HG03342 (cell line): ENCODE measurements at regions not wholly inside any gene's neighbourhood (a gene's known extent, or its start where the extent isn't known, plus 50 kb on each side); places are given as distances from the start of the nearest gene placed in this dataset.
"Not testable (repeated sequence)": the region's sequence is repeated elsewhere in the genome, so short reads cannot be mapped to it uniquely, and the experiment has no call there.

ENCODE experiments used
- ATAC-seq: cut with Tn5 transposase; IDR thresholded peaks from one replicate; pipeline ENCODE4 v1.9.1; 2021; ENCODE audit warnings: mild to moderate bottlenecking, moderate library complexity; ENCODE audit not compliant: unreplicated experiment

DNA sequence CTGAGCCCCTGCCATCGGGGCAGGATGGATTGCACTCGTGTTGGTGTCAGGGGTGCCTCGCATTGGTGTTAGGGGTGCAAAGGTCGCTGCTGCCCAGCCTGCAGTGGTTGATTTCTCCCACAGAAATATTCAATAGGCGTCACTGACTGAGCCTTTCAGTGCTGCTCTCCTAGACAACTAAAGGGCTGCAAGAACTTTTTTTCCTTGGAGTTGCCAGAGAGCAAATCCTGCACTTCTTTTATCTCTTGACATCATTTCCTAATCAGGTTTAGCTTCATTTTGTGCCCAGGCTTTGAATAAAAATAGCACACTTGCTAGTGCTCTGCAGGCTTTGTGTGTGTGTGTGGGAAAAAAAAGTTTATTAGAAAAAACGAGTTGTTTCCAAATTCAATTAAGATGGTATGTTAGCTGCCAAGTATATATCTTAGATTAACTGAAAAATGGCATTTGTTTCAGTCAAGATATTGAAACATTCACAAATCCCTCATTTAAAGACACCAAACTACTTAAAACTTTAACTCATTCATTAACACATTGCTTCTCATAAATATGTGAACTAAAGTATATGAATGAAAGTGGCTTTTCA lies 125.6 kb downstream of the SOCS6 start:
- ATAC-seq, result no peak

- ATAC-seq, result no peak
Measured at GRCh38 chr18:70413455-70413854, 124.6 kb downstream of the SOCS6 start.

DNA sequence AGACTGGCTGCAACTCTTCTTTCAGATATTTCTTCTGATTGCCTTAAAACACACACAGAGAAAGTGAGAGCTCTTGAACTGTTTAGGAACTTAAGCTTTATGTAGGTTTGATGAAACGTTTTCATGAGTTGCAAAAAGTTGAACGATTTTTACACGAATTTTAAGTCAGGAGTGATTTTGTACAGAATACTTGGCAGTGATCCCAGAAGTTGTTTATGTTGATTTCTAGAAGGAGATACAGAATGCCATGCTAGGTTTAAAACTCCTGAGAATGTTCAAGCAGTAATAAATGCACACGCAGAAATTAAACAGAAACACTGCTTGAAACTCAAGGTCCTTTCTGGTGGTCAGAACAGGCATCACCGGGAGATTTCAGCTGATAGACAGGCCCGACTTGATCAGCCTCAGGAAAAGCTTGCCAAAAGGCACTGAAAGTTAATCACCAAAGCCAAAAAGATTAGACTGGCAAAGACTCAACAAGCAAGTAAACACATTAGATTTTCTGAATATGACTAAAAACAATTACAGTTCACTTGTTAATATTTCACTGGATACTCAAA lies 123.1 kb downstream of the SOCS6 start:
- no peak for ATAC-seq

DNA sequence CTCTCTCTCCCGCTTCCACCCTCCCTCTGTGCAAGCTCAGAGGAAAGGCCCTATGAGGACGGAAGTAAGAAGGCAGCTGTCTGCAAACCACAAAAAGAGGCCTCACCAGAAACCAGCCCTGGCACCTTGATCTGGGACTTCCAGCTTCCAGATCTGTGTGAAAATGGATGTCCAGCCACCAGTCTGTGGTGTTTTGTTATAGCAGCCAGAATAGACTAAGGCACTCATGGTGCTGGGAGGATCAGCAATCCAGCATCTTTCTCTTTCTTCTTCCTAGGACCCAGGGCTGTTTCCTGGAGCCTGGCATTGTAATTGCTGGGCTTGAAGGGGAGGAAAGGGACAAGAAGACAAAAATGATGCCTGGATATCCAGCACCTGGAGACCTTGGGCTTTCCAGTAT lies 122.5 kb downstream of the SOCS6 start:
- no peak for ATAC-seq

- no peak for ATAC-seq
Measured at GRCh38 chr18:70405052-70405451, 116.2 kb downstream of the SOCS6 start.

DNA sequence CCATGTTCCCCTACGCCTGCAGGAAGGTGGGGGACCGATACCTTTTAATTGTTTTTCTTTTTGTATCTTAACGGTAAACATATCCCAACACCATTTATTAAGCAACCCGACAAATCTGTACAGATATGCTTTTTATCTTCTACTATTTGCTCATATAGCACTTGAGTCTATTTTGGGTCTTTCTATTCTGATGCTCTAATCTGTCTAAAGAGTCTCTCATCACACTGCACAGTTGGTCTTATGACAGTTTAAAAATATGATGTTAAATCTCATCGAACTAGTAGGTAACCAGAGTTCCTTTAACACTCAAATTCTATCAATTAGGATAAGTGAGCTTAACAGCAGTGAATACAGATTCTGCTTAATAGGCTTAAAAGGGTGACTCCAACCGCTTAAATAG lies 111.6 kb downstream of the SOCS6 start:
- no peak for ATAC-seq

DNA sequence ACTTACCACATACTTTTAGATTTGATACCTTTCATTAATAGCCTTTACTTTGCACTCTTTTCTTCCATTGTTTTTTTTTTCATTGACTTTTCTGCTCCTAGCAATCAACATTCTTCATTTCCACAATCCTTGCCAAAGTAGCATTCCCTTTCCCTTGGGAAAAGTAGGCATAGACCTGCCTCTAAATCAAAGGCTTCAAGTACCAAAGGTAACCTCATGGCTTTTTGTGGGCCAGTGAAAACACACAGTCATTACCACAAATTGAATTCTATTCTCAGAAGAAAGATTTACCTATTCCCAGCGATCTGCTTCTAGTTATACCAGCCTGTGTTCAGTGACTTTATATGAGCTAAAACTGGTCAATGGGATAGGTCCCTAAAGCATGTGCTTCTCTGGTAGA lies 109.2 kb downstream of the SOCS6 start:
- no peak for ATAC-seq

GRCh38 chr18:70397259-70397925 lies 108.5 kb downstream of the SOCS6 start:
- ATAC-seq, result no peak

- ATAC-seq, result not testable (repeated sequence)
Measured at GRCh38 chr18:70395771-70396170, 106.9 kb downstream of the SOCS6 start.

DNA sequence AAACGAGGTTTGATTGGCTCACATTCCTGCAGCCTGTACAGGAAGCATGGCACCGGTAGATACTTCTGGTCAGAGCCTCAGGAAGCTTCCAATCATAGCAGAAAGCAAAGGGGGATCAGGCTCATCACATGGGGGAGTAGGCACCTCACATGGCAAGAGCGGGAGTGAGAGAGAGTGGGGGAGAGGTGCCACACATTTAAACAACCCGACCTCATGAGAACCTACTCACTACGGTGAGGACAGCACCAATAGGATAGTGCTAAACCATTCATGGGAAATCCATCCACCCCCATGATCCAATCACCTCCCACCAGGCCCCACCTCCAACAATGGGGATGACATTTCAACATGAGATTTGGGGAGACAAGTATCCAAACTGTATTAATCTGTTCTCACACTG lies 105.8 kb downstream of the SOCS6 start:
- ATAC-seq, result no peak

DNA sequence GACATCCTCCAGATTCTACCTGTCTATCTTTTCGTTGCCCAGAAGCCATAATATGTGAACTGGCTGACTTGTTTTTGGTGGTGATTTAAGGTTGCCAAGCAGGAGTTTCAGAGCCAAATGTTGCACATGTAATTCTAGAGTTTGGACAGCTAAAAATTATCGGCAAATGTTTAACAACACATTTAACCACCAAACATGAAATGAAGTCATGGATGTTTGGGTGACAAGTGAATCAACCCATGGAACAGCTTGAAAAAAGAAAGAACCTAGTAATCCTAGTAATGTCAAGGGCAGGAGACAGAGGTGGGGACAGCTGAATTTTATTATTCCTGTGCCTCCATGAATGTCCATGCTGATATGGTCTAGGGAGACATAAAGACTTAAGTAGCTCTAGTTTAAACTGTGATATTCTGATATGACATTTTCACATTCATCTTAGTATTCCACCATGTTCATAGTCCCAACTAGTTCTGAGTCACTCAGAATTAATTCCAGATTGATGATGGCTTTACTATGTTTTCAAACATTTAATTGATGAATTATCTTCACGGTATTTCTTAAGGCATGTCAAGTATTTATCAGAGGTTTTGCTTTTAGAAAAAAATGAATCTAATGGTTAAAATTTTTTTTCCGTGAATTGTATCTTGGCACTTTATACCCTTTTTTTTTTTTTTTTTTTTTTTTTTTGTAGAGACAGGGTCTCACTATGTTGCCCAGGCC lies 101.7 kb downstream of the SOCS6 start:
- no peak for ATAC-seq

DNA sequence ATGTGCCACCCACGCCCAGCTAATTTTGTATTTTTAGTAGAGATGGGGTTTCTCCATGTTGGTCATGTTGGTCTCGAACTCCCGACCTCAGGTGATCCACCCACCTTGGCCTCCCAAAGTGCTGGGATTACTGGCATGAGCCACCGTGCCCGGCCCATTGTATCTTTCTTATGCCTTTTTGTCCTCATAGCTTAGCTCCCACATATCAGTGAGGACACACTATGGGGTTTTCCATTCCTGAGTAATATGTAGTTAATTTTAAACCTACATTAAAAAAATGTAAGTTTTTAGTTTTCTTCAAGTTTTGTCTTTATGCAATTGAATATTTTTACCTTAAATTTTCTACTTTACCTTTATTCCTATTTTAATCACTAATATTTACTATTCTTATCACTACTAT lies 100.2 kb downstream of the SOCS6 start:
- not testable (repeated sequence) for ATAC-seq

GRCh38 chr18:70387027-70387426 lies 98.2 kb downstream of the SOCS6 start:
- no peak for ATAC-seq

DNA sequence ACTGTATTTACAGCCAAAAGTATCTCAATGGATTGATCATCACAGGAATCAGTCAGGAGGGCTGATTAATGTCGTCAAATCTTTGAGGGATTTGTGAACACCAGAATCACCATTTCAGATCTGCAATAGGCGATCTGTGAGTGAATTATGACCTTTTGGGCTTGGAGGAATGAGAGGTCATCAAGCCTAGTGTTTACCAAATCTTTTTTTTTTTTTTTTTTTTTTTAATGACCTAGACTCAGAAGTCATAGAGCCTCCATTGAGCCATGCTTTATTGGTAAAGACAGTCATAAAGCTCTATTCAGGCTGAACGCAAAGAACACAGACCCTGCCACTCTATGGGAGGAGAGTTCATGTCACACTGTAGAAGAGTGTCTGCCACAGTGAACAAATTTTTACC lies 97.7 kb downstream of the SOCS6 start:
- no peak for ATAC-seq

GRCh38 chr18:70385474-70385873 lies 96.6 kb downstream of the SOCS6 start:
- no peak for ATAC-seq

DNA sequence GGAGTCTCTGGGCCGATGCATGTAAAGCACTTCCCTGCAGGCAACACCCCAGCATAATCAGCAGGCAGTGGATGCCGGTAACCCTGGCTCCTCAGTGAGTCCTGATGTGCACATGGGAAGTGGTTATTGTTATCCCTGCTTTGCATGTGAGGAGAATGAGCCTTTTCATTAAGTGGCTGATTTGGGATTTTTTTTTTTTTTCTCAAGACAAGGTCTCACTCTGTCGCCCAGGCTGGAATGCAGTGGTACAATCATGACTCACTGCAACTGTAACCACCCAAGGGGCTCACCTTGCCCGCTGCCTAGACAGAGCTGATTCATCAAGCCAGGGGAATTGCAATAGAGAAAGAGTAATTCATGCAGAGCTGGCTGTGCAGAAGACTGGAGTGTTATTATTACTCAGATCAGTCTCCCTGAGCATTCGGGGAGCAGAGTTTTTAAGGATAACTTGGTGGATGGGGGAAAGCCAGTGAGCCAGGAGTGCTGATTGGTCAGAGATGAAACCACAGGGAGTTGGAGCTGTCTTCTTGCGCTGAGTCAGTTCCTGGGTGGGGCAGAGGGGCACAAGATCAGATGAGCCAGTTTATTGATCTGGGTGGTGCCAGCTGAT lies 95.4 kb downstream of the SOCS6 start:
- ATAC-seq, result no peak

DNA sequence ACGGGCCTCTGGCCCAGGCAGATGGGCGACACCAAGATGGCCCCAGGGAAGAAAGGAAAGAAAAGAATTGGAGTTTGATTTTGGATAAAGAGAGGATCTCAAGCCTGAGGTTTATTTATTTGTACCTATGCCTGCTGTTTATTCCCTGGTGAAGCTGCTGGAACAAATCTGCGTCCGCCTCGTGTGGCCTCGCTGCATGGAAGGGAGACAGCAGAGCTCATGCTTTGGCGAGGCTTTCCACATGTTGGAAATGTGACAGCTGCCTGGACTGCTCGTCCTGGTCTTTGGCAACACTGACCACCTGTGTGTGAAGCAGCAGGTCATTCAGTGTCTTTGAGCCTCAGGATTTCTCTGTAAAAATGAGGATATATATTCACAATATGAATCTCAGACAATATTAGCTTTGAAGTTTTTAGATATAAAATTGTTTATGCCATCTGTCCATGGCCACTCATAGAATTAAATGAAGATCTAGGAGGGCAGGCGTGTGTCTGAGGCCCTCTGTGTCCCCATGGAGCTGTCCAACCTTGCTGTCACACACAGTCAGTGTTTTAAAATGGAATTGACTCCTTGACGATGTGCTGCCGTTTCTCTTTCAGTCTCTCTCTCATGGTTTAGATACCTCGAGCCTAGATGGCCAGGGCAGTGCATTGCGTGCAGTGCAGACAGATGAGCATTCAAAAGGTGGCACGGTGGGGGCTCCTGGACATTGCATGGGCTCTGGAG lies 94.3 kb downstream of the SOCS6 start:
- no peak for ATAC-seq

GRCh38 chr18:70382017-70382416 lies 93.2 kb downstream of the SOCS6 start:
- no peak for ATAC-seq

GRCh38 chr18:70380915-70381896 lies 92.4 kb downstream of the SOCS6 start:
- peak; percentile 61 for ATAC-seq
